SW 1271 (cell line): ENCODE measurements at regions not wholly inside any gene's neighbourhood (a gene's known extent, or its start where the extent isn't known, plus 50 kb on each side); places are given as distances from the start of the nearest gene placed in this dataset.
"Not testable (repeated sequence)": the region's sequence is repeated elsewhere in the genome, so short reads cannot be mapped to it uniquely, and the experiment has no call there.

ENCODE experiments used
- DNase-seq, 2 experiments: peaks; one replicate each; lab custom pipeline; 2025; lab: John Stamatoyannopoulos, UW

DNA sequence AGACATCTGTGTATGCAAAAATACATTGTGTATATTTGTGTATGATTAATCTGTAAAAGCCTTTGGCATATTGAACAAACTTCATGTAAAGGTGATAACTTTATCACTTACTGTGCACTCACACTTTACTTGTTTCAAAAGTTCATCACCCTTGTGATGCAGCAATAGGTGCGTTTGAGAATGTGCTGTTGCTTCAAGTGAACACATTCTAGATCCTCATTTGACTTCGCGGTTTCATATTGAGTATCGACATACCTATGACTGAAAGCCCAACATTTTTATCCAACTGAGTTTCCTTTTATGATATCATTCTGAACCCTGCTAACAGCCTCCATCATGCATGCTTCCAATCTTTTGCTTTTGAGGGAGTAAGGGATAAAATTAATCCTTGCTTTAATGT lies 1086.9 kb downstream of the TMEM121 start:
- no peak for DNase-seq

DNA sequence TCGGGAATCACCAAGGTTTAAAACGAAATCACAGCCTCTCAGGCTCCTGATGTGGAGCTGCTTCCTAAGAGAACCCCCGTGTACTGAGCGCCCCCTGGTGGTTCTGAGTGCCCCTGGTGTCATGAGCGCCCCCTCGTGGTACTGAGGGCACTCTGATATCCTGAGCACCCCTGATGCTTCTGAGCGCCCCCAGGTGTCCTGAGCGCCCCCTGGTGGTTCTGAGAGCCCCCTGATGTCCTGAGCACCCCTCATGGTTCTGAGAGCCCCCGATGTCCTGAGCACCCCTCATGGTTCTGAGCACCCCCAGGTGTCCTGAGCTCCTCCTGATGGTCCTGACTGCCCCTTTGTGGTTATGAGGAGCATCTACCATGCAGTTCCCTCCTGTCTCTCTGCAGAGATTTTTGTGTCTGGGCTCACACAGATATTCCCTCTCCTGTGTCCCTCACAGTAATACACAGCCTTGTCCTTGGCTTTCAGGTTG lies 1092.1 kb downstream of the TMEM121 start:
- DNase-seq = not testable (repeated sequence)

DNA sequence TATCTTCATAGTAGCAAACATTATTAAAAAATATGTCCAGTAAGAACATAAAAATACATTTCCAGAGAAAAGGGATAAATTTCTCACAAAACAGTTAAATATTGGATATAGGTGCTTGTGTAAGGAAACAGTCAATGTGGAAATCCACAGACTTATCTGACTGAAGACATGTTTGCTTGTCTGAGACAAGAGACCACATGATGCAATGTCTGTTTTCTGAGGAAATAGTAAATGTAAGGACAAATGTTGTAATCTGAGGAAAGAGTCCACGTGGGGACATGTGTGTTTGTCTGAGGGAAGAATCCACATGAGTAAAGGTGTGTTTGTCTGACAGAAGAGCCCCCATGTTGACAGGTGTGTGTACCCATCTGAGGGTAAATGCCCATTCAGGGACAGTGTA lies 1093.2 kb downstream of the TMEM121 start:
- no peak for DNase-seq

DNA sequence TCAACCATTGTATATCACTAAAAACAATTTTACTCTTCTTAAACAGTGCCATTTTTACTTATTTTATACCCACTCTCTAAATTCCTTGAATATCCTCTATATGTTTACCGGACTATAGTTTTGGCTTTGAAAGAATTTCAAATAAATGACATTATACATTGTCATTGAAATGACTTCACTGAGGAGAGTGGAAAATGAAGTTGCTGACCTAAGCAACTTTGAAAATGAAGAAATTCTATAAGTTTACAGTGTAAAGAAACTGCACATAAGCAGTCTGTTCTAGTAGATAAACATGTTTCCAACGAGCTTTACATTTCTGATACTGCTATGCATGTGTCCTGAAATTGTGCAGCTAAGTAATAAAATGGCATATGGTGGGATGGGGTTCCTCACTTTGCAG lies 1094.0 kb downstream of the TMEM121 start:
- DNase-seq = no peak

DNA sequence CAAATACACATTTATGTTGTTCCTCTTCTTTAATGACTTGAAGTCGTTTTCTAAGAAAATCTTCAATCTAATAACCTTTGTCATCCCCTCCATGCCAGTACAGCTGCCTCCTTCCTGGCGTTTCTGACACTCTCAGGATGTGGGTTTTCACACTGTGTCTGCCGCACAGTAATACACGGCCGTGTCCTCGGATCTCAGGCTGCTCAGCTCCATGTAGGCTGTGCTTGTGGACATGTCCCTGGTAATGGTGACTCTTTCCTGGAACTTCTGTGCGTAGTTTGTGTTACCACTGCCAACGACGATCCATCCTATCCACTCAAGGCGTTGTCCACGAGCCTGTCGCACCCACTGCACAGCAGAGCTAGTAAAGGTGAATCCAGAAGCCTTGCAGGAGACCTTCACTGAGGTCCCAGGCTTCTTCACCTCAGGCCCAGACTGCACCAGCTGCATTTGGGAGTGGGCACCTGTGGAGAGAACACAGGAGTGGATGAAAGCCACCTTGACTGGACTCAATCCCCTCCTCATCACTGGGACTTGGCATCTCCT lies 1095.9 kb downstream of the TMEM121 start:
- DNase-seq = no peak

DNA sequence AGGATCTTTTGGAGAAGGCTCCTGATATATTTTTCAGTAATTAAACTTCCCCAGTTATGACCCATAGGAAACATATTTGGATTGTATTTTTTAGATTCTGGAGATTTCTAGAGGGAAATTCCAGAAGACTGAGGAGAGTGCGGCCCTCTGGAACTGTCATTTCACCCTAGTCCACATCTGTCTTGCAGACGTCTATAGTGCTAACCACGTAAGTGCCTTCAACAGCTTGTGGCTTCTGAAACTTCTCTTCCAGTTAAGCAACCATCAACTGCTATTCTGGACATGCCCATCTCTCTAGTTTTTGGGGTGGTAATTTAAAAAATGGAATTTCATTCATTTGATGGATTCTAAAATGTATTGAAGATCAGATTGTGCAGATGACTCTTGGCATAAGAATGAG lies 1098.8 kb downstream of the TMEM121 start:
- DNase-seq = no peak

DNA sequence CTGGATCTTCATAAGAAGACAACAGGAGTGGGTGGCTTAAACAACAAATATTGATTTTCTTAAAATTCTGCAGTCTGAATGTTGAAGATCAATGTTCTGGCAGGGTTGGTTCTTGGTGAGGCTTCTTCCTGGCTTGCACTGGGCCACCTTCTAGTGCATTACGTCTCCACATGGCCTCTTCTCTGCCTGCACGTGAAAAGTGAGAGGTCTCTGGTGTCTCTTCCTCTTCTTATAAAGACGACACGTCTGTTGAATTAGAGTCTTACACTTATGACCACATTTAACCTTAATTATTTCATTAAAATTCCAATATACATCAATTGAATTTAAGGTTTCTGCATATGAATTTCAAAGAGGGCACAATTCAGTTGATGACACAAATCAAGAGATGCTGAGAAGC lies 1100.1 kb downstream of the TMEM121 start:
- not testable (repeated sequence) for DNase-seq

DNA sequence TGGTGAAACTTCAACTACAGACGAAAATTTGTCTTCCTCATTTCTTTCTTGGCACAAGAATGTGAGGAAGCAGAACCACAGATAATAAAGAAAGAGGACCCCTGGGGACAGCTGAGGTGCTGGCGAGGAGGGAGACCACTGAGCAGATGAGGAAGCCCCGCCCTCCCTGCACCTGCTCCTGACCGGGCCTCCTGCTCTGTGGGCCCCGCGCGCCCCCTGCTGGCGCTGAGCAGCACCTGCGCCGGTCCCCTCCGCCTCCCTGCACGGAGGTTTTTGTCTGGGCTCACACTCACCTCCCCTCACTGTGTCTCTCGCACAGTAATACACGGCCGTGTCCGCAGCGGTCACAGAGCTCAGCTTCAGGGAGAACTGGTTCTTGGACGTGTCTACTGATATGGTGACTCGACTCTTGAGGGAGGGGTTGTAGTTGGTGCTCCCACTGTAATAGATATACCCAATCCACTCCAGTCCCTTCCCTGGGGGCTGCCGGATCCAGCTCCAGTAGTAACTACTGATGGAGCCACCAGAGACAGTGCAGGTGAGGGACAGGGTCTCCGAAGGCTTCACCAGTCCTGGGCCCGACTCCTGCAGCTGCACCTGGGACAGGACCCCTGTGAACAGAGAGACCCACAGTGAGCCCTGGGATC lies 1100.7 kb downstream of the TMEM121 start:
- peak in 1 of 2 experiments; percentile 24 for DNase-seq

DNA sequence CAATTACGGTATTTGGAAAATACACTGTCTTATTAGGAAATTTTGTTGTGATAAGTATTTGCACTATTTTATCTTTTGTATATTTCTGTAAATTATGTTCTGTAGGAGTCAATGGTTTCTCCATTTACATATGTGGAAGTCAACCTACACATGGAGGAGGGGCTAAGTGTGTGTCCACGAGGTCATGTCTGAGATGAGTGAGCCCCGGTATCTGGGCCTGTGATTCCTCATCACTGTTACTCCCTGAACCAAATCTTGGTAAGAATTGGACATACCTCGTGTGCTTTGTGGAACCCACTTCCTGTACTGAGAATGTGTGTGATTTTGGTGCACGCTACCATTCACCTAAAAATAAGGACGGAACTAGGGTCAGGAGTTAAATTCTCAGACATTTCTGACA lies 1105.5 kb downstream of the TMEM121 start:
- no peak for DNase-seq

DNA sequence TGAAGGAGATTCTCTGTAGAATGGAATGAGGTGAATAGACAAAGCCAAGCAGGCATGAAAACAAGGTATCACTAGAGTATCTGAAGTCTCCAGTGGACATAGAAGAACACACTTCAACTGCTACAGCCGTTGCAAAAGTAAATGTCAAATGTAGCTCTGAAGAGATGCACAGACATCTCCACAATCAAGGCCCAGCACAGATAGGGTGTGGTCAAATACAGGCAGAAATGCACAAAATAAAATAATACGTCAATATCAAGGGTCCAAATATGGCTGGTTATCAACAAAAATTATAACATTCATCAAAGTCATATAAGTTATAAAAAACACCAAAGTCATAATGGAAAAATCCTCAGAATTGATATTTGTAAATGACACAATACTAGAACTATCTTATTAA lies 1107.3 kb downstream of the TMEM121 start:
- no peak for DNase-seq

DNA sequence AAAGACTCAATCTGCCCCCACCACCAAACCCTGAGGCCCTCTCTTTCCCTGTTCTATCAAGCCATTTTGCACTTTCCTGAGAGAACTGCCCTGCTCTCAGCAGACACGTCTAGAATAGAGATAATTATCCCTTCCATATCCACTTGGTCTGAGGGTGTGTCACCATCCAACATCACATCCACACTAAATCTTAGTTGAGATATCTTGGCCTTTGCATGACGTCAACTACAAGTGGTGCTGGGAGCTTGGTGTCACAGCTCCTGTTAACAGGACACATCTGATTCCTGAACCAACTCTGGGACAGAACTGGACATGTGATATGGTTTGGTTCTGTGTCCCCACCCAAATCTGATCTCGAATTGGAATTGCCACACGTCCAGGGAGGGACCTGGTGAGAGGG lies 1109.2 kb downstream of the TMEM121 start:
- DNase-seq = no peak

DNA sequence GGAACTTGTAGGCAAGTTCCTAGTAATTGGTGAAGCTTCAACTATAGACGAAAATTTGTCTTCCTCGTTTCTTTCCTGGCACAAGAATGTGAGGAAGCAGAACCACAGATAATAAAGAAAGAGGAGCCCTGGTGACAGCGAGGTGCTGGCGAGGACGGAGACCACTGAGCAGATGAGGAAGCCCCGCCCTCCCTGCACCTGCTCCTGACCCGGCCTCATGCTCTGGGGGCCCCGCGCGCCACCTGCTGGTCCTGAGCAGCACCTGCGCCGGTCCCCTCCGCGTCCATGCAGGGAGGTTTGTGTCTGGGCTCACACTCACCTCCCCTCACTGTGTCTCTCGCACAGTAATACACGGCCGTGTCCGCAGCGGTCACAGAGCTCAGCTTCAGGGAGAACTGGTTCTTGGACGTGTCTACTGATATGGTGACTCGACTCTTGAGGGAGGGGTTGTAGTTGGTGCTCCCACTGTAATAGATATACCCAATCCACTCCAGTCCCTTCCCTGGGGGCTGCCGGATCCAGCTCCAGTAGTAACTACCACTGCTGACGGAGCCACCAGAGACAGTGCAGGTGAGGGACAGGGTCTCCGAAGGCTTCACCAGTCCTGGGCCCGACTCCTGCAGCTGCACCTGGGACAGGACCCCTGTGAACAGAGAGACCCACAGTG lies 1112.5 kb downstream of the TMEM121 start:
- not testable (repeated sequence) for DNase-seq

DNA sequence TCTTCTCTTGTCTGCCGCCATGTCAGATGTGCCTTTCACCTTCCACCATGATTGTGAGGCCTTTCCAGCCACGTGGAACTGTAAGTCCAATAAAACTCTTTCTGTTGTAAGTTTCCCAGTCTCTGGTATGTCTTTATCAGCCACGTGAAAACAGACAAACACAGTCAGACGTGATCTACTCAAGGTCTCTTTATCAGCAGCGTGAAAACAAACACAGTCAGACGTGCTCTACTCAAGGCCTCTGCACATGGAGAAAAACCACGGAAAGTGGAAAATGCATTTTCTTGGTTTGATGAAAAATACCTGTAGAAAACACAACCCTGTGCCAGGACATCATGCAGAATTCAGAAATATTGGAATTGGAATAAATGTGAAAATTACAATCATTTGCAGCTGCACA lies 1115.7 kb downstream of the TMEM121 start:
- DNase-seq = no peak

DNA sequence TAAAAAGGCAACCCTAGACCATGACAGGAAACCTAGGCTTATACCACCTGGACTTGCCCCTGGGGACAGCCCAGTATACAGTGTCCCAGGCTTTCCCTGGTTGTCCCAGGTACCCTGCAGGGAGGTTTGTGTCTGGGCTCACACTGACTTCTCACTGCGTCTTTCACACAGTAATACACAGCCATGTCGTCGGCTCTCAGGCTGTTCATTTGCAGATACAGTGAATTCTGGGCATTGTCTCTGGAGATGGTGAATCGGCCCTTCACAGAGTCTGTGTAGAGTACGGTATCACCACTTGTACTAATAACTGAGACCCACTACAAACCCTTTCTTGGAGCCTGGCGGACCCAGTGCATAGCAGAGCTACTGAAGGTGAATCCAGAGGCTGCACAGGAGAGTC lies 1116.6 kb downstream of the TMEM121 start:
- DNase-seq = not testable (repeated sequence)

DNA sequence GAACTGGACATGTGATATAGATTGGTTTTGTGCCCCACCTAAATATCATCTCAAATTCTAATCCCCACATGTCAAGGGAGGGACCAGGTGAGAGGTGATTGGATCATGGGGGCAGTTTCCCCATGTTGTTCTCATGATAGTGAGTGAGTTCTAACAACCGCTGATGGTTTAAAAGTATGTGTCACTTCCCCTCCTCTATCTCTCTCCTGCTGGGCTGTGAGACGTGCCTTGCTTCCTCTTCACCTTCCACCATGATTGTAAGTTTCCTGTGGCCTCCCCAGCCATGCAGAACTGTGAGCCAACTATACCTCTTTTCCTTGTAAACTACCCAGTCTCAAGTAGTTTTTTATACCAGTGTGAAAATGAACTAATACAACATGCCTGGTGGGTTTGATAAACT lies 1122.5 kb downstream of the TMEM121 start:
- DNase-seq = not testable (repeated sequence)

DNA sequence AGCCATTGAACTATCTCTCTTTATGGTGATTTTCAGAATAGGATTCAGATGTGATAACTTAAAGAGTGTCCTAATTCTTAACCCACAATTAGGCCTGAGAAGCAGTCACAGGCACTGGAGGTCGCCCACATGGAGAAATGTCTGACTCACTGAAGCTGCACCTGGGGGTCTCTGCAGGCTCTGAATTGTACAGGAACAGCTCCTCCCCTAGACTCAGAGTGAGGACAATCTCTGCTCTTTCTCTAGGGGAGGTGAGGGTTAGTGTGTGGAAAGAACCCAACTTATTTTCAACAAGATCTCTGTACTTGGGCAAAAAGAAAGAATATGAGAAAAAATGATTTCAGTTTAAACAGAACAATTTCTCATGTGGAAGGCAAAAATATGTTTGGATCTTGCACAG lies 1124.6 kb downstream of the TMEM121 start:
- no peak for DNase-seq

DNA sequence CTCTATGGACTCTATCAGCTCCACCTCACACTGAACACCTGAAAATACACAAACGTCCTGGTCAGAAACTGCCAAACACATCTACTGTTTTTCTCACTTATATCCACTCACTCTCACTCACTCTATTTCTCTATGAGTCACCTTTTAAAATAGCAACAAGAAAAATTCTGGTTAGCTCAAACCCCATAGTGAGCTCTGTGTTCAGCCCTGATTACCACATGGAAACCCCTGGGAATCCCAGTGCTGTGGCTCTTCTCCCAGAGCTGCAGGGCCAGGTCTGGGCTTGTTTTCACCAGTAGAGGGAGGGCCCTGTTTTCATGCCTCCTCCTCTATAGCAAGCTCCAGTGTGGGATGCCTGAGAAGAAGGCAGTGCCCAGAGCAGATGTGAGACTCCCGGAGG lies 1126.1 kb downstream of the TMEM121 start:
- DNase-seq = no peak

DNA sequence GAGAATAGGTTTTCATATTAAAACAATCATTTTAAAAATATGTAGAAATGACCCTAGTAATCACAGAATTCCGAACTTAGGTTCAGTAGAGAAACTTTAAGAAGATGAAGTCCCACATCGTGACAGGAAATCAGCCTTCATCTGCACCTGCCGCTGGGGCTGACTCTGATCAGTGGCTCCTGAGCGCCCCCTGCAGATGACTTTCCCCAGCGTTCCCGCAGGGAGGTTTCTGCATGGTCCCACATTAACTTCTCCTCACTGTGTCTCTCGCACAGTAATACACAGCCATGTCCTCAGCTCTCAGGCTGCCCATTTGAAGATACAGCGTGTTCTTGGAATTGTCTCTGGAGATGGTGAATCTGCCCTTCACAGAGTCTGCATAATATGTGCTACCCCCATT lies 1131.1 kb downstream of the TMEM121 start:
- DNase-seq = no peak

DNA sequence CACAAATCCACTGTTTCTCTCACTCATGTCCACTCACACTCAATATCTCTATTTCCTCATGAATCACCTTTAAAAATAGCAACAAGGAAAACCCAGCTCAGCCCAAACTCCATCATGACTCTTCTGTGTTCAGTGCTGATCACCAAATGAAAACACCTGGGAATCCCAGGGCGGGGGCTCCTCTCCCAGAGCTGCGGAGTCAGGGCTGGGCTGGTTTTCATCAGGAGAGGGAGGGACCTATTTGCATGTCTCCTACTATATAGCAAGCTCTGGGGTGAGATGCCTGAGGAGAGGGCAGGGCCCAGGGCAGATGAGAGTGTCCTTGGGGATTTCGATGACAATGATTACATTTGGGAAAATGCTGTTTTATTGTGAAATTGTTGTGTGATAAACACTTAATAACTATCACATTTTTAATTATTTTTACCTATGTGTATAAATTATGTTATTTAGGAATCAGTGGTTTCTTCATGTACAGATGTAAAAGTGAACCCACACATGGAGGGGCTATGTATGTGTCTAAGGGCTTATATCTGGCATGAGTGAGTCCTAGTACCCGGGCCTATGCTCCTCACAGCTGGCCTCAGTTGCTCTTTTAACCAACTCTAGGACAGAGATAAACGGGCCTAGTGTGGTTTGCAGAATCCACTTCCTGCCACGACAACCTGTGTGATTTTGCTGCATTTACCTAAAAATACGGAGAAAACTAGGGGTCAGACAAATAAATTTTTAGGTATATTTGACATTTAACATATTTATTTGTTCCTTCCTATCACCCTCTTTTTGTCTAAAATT lies 1131.9 kb downstream of the TMEM121 start:
- DNase-seq = not testable (repeated sequence)

DNA sequence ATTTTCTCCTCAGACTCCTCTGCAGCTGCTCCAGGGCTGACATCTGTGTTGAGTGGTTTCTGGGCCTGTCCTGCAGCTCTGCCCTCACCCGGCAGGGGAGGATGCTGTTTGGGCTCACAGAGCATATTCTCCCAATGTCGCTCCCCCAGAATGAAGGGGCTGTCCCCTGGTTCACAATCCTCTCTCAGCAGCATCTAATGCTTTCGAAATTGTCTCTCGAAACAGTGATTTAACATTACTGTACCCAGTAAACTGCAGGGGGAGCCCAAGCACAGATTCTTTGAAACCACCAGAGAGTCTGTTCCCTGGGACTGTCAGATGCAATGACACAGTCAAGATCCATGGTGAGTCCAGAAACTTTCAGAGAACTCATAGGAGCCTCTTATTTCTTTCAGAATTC lies 1135.2 kb downstream of the TMEM121 start:
- peak in 1 of 2 experiments; percentile 26 for DNase-seq

DNA sequence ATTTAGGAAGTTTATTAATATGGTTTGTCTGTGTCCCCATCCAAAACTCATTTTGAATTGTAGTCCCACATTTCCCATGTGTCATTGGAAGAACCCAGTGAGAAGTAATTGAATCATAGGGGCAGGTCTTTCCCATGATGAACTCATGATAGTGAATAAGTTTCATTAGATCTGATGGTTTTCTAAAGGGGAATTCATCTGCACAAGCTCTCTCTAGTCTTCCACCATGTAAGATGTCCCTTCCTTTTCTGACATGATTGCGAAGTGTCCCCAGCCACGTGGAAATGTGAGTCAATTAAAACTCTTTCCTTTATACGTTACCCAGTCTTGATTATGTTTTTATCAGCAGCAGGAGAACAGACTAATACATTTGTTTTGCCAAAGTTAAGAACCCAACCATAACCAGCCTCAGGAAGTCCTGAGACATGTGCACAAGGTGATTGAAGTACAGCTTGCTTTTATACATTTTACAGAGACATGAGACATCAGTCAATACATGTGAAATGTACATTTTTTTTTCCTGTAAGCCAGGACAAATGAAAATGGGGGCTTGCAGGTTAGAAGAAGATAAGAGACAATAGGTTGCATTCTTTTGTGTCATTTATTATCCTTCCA lies 1136.7 kb downstream of the TMEM121 start:
- DNase-seq = no peak

DNA sequence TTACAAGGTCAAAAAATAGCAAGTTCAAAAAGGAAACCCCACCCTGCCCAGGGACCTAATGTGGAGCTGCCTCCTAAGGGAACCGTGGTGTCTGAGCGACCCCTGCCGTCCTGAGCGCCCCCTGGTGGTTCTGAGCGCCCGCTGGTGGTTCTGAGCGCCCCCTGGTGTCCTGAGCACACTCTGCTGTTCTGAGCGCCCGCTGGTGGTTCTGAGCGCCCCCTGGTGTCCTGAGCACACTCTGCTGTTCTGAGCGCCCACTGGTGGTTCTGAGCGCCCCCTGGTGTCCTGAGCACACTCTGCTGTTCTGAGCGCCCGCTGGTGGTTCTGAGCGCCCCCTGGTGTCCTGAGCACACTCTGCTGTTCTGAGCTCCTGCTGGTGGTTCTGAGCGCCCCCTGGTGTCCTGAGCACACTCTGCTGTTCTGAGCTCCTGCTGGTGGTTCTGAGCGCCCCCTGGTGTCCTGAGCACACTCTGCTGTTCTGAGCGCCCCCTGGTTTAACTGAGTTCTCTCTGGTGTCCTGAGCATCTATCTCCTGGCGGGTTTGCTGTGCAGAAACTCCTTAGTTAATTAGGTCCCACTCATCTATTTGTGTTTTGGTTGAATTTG lies 1137.5 kb downstream of the TMEM121 start:
- DNase-seq = not testable (repeated sequence)
